CD14-positive monocyte (primary cell): ENCODE measurements at regions not wholly inside any gene's neighbourhood (a gene's known extent, or its start where the extent isn't known, plus 50 kb on each side); places are given as distances from the start of the nearest gene placed in this dataset.

Experiments
- DNase-seq, 3 donors: peaks; one replicate each; pipeline ENCODE4 v3.0.0-alpha.2; 2011 to 2022
- H2AFZ ChIP-seq: 2 replicates; pipeline ENCODE4 v1.6.0; 2012; ENCODE audit warnings: mild to moderate bottlenecking, low read depth, low read length, inconsistent platforms; ENCODE audit not compliant: insufficient read depth, poor library complexity, severe bottlenecking
- H3K27ac ChIP-seq, 2 donors: 1 replicate in 1 of 2; 2 replicates in 1 of 2; pipeline ENCODE4 v1.5.1; 2012 to 2013; ENCODE audit warnings: low read length in 2 of 2, control low read depth in 1 of 2, inconsistent platforms in 1 of 2, low read depth in 1 of 2, mild to moderate bottlenecking in 1 of 2
- H3K27me3 ChIP-seq, 2 donors: one replicate each; pipeline versions ENCODE4 v1.6.0 to v1.6.1; 2011 to 2013; ENCODE audit warnings: low read length in 2 of 2; ENCODE audit not compliant: control insufficient read depth in 2 of 2, insufficient read depth in 2 of 2
- H3K36me3 ChIP-seq, 2 donors: replicated peaks in 1 of 2; 1 replicate in 1 of 2; 2 replicates in 1 of 2; pipeline versions ENCODE4 v1.5.1 to v1.6.1; 2012 to 2013; ENCODE audit warnings: low read length in 2 of 2, control low read depth in 1 of 2, inconsistent platforms in 1 of 2, mild to moderate bottlenecking in 1 of 2; ENCODE audit not compliant: insufficient read depth in 2 of 2, control insufficient read depth in 1 of 2
- H3K4me1 ChIP-seq, 2 donors: 1 replicate in 1 of 2; 2 replicates in 1 of 2; pipeline versions ENCODE4 v1.5.1 to v1.6.1; 2012 to 2013; ENCODE audit warnings: low read length in 2 of 2, control low read depth in 1 of 2, inconsistent platforms in 1 of 2, mild to moderate bottlenecking in 1 of 2, moderate library complexity in 1 of 2; ENCODE audit not compliant: insufficient read depth in 2 of 2, control insufficient read depth in 1 of 2
- H3K4me2 ChIP-seq: replicated peaks from 2 replicates; pipeline ENCODE3; 2012; ENCODE audit warnings: low read length, moderate library complexity, mild to moderate bottlenecking; ENCODE audit not compliant: poor library complexity, severe bottlenecking; ENCODE audit errors: extremely low read depth
- H3K4me3 ChIP-seq, 3 experiments: fragments of 200-600 bp in 1 of 3; sonication (generic) in 1 of 3; replicated peaks in 1 of 3; 1 replicate in 2 of 3; 2 replicates in 1 of 3; pipeline ENCODE4 v1.5.1; 2011 to 2013; ENCODE audit warnings: low read length in 3 of 3, mild to moderate bottlenecking in 3 of 3, control low read depth in 2 of 3, low read depth in 2 of 3, inconsistent platforms in 1 of 3, moderate library complexity in 1 of 3
- H3K79me2 ChIP-seq: 2 replicates; pipeline ENCODE4 v1.6.0; 2012; ENCODE audit warnings: mild to moderate bottlenecking, control low read depth, inconsistent platforms, low read length, moderate library complexity; ENCODE audit not compliant: insufficient read depth
- H3K9ac ChIP-seq: 2 replicates; pipeline ENCODE4 v1.6.0; 2017; ENCODE audit warnings: low read length, mild to moderate bottlenecking; ENCODE audit not compliant: insufficient read depth, poor library complexity, severe bottlenecking
- H3K9me3 ChIP-seq, 2 donors: replicated peaks in 1 of 2; 1 replicate in 1 of 2; 2 replicates in 1 of 2; pipeline versions ENCODE4 v1.5.1 to v1.6.1; 2012 to 2013; ENCODE audit warnings: low read length in 2 of 2, control low read depth in 1 of 2; ENCODE audit not compliant: control insufficient read depth in 1 of 2, insufficient read depth in 1 of 2
- H4K20me1 ChIP-seq: 2 replicates; pipeline ENCODE4 v1.6.0; 2012; ENCODE audit warnings: mild to moderate bottlenecking, low read length, control low read depth, moderate library complexity; ENCODE audit not compliant: insufficient read depth
- H3K27ac Mint-ChIP-seq, 7 donors: one replicate each; pipeline ENCODE4 v1.8.0; 2020; ENCODE audit warnings: mild to moderate bottlenecking in 7 of 7, mixed read lengths in 7 of 7, moderate library complexity in 6 of 7, inconsistent platforms in 2 of 7
- H3K27me3 Mint-ChIP-seq, 3 donors: one replicate each; pipeline ENCODE4 v1.8.0; 2021 to 2022; ENCODE audit warnings: low read depth in 3 of 3, mild to moderate bottlenecking in 3 of 3, mixed read lengths in 3 of 3, moderate library complexity in 3 of 3, inconsistent platforms in 1 of 3
- H3K36me3 Mint-ChIP-seq, 2 donors: one replicate each; pipeline ENCODE4 v1.8.0; 2020; ENCODE audit warnings: mixed read lengths in 2 of 2, inconsistent platforms in 1 of 2, mild to moderate bottlenecking in 1 of 2
- H3K4me1 Mint-ChIP-seq: one replicate; pipeline ENCODE4 v1.8.0; 2020; ENCODE audit warnings: mild to moderate bottlenecking, mixed read lengths
- H3K4me3 Mint-ChIP-seq, 2 donors: one replicate each; pipeline ENCODE4 v1.8.0; 2020; ENCODE audit warnings: mild to moderate bottlenecking in 2 of 2, mixed read lengths in 2 of 2, moderate library complexity in 1 of 2
- H3K9me3 Mint-ChIP-seq, 7 donors: one replicate each; pipeline ENCODE4 v1.8.0; 2020 to 2022; ENCODE audit warnings: mixed read lengths in 7 of 7, mild to moderate bottlenecking in 6 of 7, moderate library complexity in 6 of 7, inconsistent platforms in 2 of 7
- WGBS: methylation state at CpG from one replicate; pipeline ENCODE4 v1.1.5; 2013; ENCODE audit warnings: missing lambda C conversion rate; ENCODE audit not compliant: insufficient coverage; 5-methylcytosine and 5-hydroxymethylcytosine counted together
- intact Hi-C, 2 donors: fragments of 100-400 bp; cut with micrococcal nuclease; formaldehyde crosslinking; loops; one replicate each; pipeline versions ENCODE4 v1.15.0 to v1.15.1; 2023
- TF ChIP-seq, protein P1 (sequence below): fragments of 200-600 bp; IDR thresholded peaks from one replicate; pipeline ENCODE4 v1.8.0; 2022; ENCODE audit warnings: antibody characterized with exemption, mild to moderate bottlenecking

DNA sequence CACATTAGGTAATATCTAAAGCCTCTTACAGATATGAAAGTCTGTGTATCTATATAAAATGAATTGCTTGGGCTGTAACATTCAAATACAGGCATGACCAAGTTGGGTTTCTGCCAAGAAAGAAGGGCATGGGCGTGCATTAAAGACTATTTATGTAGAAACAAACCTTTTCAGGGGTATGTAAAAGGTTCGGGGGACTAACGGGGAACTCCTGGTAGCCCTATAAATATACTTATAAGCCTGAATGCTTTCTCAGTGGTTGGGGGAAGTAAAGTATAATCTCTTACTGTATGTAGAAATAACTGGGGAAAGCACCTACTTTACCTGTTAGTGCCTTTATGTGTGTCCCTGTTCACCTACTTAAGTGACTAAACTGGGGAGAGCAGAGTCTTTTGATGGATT is 154.5 kb upstream of the TBL1XR1 start:
- no peak overlapping the region for H3K4me3 Mint-ChIP-seq
- intact Hi-C loops, result loop anchor here in 1 of 2 donors (10.0 kb wide), 2 partner anchors 57 to 573 kb away; no protein-coding TSS in a partner anchor

DNA sequence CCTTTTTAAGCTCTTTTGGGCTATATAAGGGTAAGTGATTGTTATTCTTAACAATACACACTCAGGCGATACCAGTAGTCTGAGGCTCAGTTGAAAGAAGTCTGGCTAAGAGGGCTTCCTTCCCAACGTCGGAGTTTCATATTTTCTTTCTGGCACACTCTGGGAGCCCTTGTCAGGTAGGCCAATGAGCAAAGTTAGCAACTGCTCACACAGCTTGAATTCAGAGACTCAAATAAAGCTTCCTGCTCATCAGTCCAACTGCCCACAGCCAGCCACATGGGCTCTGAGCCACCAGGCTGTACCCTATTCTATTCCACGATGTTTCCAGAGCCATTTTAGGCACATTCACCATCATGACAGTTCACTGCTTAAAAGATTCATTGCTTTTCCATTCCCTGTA is 155.1 kb upstream of the TBL1XR1 start:
- peaks cover 41% of the 10 kb centered on the region for H3K4me1 Mint-ChIP-seq
- H3K36me3 ChIP-seq, result no peaks in the 10 kb centered on the region
- no peaks in the 10 kb centered on the region for H3K9me3 ChIP-seq
- no peaks in the 10 kb centered on the region for H3K36me3 Mint-ChIP-seq
- no peak overlapping the region for H3K4me3 Mint-ChIP-seq
- 94% methylated on average over 3 of the region's 4 CpGs for WGBS
- H3K4me3 ChIP-seq, result no peak overlapping the region
- TF ChIP-seq, protein P1, sequence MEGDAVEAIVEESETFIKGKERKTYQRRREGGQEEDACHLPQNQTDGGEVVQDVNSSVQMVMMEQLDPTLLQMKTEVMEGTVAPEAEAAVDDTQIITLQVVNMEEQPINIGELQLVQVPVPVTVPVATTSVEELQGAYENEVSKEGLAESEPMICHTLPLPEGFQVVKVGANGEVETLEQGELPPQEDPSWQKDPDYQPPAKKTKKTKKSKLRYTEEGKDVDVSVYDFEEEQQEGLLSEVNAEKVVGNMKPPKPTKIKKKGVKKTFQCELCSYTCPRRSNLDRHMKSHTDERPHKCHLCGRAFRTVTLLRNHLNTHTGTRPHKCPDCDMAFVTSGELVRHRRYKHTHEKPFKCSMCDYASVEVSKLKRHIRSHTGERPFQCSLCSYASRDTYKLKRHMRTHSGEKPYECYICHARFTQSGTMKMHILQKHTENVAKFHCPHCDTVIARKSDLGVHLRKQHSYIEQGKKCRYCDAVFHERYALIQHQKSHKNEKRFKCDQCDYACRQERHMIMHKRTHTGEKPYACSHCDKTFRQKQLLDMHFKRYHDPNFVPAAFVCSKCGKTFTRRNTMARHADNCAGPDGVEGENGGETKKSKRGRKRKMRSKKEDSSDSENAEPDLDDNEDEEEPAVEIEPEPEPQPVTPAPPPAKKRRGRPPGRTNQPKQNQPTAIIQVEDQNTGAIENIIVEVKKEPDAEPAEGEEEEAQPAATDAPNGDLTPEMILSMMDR, result no peak
- no peaks in the 10 kb centered on the region for H3K9me3 Mint-ChIP-seq
- no peak overlapping the region for H3K4me2 ChIP-seq
- no peak overlapping the region for H3K27ac Mint-ChIP-seq
- H3K9ac ChIP-seq, result no peak overlapping the region
- peaks cover 23 to 31% of the 10 kb centered on the region in 2 donors for H3K4me1 ChIP-seq
- no peak overlapping the region for H3K27ac ChIP-seq
- intact Hi-C loops, result loop anchor here in 1 of 2 donors (10.0 kb wide), 2 partner anchors 58 to 572 kb away; no protein-coding TSS in a partner anchor
- H3K79me2 ChIP-seq, result no peaks in the 10 kb centered on the region
- H3K27me3 Mint-ChIP-seq, result peaks cover 0 to 2% (median 0%) of the 10 kb centered on the region in 3 donors
- H2AFZ ChIP-seq, result no peak overlapping the region
- no peak for DNase-seq
- no peaks in the 10 kb centered on the region for H3K27me3 ChIP-seq
- H4K20me1 ChIP-seq, result no peaks in the 10 kb centered on the region

More for the DNA sequence above, 154.5 kb upstream of the TBL1XR1 start:
- no peak overlapping the region for H3K4me3 ChIP-seq
- Mint-ChIP-seq H3K27ac (no peak overlapping the region), H3K9me3 (no peaks in the 10 kb centered on the region), H3K27me3 (peaks cover 0 to 2% (median 0%) of the 10 kb centered on the region in 3 donors), H3K4me1 (peaks cover 34% of the 10 kb centered on the region), H3K36me3 (no peaks in the 10 kb centered on the region)
- TF ChIP-seq, protein P1, result no peak
- DNase-seq, result no peak
- H3K27ac ChIP-seq, result no peak overlapping the region
- no peak overlapping the region for H2AFZ ChIP-seq
- H3K27me3 ChIP-seq, result no peaks in the 10 kb centered on the region
- no peaks in the 10 kb centered on the region for H3K79me2 ChIP-seq
- H3K36me3 ChIP-seq, result no peaks in the 10 kb centered on the region
- no peaks in the 10 kb centered on the region for H3K9me3 ChIP-seq
- no peak overlapping the region for H3K9ac ChIP-seq
- H3K4me2 ChIP-seq, result no peak overlapping the region
- no CpG with 5 or more reads among the region's 3 CpGs for WGBS
- H3K4me1 ChIP-seq, result peaks cover 16 to 24% of the 10 kb centered on the region in 2 donors
- no peaks in the 10 kb centered on the region for H4K20me1 ChIP-seq
